Breast epithelium (tissue), 4 donors: ENCODE measurements at regions not wholly inside any gene's neighbourhood (a gene's known extent, or its start where the extent isn't known, plus 50 kb on each side); places are given as distances from the start of the nearest gene placed in this dataset.

Source experiments
- DNase-seq, 2 donors: peaks; one replicate each; pipeline ENCODE4 v3.0.0-alpha.2; 2019; ENCODE audit warnings: low spot score in 2 of 2
- H3K27ac ChIP-seq, 2 donors: fragments of 200-600 bp; sonication (generic) in 1 of 2; one replicate each; pipeline ENCODE4 v1.5.1; 2016 to 2019; ENCODE audit warnings: mild to moderate bottlenecking in 1 of 2
- H3K27me3 ChIP-seq, 2 donors: fragments of 200-600 bp; sonication (generic) in 1 of 2; one replicate each; pipeline versions ENCODE4 v1.5.1 to v1.6.0; 2017 to 2019; ENCODE audit warnings: control low read depth in 1 of 2, mild to moderate bottlenecking in 1 of 2
- H3K36me3 ChIP-seq: fragments of 200-600 bp; one replicate; pipeline ENCODE4 v1.5.1; 2019
- H3K4me1 ChIP-seq, 2 donors: fragments of 200-600 bp; sonication (generic); one replicate each; pipeline ENCODE4 v1.5.1; 2016 to 2019; ENCODE audit warnings: control low read depth in 1 of 2
- H3K4me3 ChIP-seq, 3 donors: fragments of 200-600 bp; sonication (generic); 1 replicate in 2 of 3; 2 replicates in 1 of 3; pipeline ENCODE4 v1.5.1; 2016 to 2019; ENCODE audit warnings: mild to moderate bottlenecking in 3 of 3, moderate library complexity in 2 of 3
- H3K9me3 ChIP-seq, 2 donors: fragments of 200-600 bp; sonication (generic) in 1 of 2; one replicate each; pipeline ENCODE4 v1.5.1; 2016 to 2019; ENCODE audit warnings: control low read depth in 1 of 2
- POLR2A ChIP-seq: fragments of 450-650 bp; IDR thresholded peaks from one replicate; pipeline ENCODE4 v1.6.1; 2016; ENCODE audit warnings: antibody characterized with exemption, mild to moderate bottlenecking, moderate library complexity
- POLR2AphosphoS5 ChIP-seq, 3 donors: sonication (generic); formaldehyde crosslinking; IDR thresholded peaks; one replicate each; pipeline ENCODE4 v1.6.1; 2017; ENCODE audit warnings: antibody characterized with exemption in 3 of 3
- intact Hi-C: fragments of 100-400 bp; cut with DNase I; formaldehyde crosslinking; loops from one replicate; pipeline ENCODE4 v1.15.1; 2023; ENCODE audit warnings: low total_unique reads
- TF ChIP-seq, protein P1 (sequence below), 3 donors: fragments of 450-650 bp; IDR thresholded peaks; one replicate each; pipeline ENCODE4 v1.5.1; 2016 to 2017; ENCODE audit warnings: antibody characterized with exemption in 3 of 3, mild to moderate bottlenecking in 3 of 3, moderate library complexity in 3 of 3

DNA sequence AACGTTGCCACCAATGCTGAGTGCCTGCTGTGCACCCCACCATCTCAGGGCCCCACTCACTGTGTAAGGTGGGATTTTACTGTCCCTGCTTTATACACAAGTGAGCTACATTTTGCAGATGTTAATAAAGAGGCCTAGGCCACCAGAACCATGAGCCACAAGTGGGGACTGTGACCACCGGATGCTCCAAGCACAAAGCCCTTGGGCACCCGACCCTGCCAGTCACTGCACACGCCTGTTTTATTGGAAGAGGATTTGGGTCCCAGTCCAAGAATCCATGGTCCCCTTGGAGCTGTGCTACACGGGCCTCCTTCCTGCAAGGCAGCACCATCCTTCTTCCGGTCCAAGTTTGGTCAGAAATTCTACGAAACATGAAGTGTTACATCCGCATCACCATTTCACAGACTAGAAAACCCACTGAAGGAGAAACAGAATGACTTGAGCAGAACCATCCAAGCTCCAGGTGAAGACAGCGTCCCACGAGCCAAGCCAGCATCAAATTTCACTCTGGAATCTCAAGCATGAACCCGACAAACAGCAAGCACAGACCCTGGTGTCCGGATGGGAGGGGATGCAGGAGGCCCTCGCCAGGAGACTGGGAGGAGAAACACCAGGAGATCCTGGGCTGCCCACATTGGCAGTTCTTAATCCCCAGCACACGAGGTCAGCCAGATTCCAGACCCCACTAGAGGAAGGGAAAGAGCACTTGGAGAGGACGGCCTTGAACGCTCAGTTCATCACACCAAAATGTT, 226.9 kb downstream of the DLL1 start:
- no peak for DNase-seq
- intact Hi-C loops = no loop called here
- H3K27ac ChIP-seq = no peak overlapping the region
- no peaks in the 10 kb centered on the region for H3K27me3 ChIP-seq
- H3K4me3 ChIP-seq = no peak overlapping the region
- H3K9me3 ChIP-seq = no peaks in the 10 kb centered on the region
- no peaks in the 10 kb centered on the region for H3K4me1 ChIP-seq
- H3K36me3 ChIP-seq = no peaks in the 10 kb centered on the region
- TF ChIP-seq POLR2A (no peak), POLR2AphosphoS5 (IDR thresholded peaks at IDR 0.05) (no peak)
- TF ChIP-seq, protein P1, sequence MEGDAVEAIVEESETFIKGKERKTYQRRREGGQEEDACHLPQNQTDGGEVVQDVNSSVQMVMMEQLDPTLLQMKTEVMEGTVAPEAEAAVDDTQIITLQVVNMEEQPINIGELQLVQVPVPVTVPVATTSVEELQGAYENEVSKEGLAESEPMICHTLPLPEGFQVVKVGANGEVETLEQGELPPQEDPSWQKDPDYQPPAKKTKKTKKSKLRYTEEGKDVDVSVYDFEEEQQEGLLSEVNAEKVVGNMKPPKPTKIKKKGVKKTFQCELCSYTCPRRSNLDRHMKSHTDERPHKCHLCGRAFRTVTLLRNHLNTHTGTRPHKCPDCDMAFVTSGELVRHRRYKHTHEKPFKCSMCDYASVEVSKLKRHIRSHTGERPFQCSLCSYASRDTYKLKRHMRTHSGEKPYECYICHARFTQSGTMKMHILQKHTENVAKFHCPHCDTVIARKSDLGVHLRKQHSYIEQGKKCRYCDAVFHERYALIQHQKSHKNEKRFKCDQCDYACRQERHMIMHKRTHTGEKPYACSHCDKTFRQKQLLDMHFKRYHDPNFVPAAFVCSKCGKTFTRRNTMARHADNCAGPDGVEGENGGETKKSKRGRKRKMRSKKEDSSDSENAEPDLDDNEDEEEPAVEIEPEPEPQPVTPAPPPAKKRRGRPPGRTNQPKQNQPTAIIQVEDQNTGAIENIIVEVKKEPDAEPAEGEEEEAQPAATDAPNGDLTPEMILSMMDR (IDR thresholded peaks at IDR 0.05) = no peak

DNA sequence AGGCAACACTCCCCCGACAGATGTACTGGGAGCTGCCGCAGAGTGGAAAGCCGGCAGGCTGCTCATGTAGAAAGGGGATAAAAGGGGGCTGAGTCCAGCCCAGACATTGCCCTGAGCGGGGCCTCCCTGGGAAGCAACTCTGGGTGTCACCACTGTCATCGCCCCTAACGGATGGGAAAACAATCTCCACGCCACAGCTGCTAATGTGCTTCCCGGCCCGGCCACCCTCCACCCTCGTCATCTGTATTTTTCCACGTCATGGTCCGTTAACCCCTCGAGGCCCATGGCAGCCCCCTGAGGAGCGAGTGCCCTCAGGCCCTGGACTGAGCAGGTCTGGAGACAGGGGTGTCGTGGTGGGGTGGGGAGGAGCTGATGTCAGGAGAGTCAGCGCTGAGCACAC, 227.4 kb downstream of the DLL1 start:
- no peak overlapping the region for H3K4me3 ChIP-seq
- intact Hi-C loops = no loop called here
- H3K27ac ChIP-seq = no peak overlapping the region
- no peaks in the 10 kb centered on the region for H3K36me3 ChIP-seq
- TF ChIP-seq, protein P1 (IDR thresholded peaks at IDR 0.05) = no peak
- no peak for TF ChIP-seq POLR2AphosphoS5 (IDR thresholded peaks at IDR 0.05)
- no peak for TF ChIP-seq POLR2A
- H3K4me1 ChIP-seq = no peaks in the 10 kb centered on the region
- H3K27me3 ChIP-seq = no peaks in the 10 kb centered on the region
- DNase-seq = peak in 1 of 2 donors; percentile 36
- H3K9me3 ChIP-seq = no peaks in the 10 kb centered on the region

- TF ChIP-seq POLR2AphosphoS5 (IDR thresholded peaks at IDR 0.05) (no peak), POLR2A (no peak)
- TF ChIP-seq, protein P1 (IDR thresholded peaks at IDR 0.05) = no peak
- no peaks in the 10 kb centered on the region for H3K36me3 ChIP-seq
- H3K27me3 ChIP-seq = no peaks in the 10 kb centered on the region
- DNase-seq = peak in 1 of 2 donors; percentile 20
- intact Hi-C loops = no loop called here
- no peak overlapping the region for H3K4me3 ChIP-seq
- H3K27ac ChIP-seq = no peak overlapping the region
- H3K9me3 ChIP-seq = no peaks in the 10 kb centered on the region
- no peaks in the 10 kb centered on the region for H3K4me1 ChIP-seq
Measured at GRCh38 chr6:170062915-170063241, 228.0 kb downstream of the DLL1 start.

GRCh38 chr6:170062209-170062914, 228.5 kb downstream of the DLL1 start:
- Histone ChIP-seq H3K27me3 (no peaks in the 10 kb centered on the region), H3K27ac (no peak overlapping the region), H3K36me3 (no peaks in the 10 kb centered on the region), H3K4me3 (no peak overlapping the region), H3K9me3 (no peaks in the 10 kb centered on the region), H3K4me1 (no peaks in the 10 kb centered on the region)
- intact Hi-C loops = no loop called here
- DNase-seq = peak in 1 of 2 donors; percentile 28
- TF ChIP-seq POLR2A (no peak), POLR2AphosphoS5 (IDR thresholded peaks at IDR 0.05) (no peak)
- TF ChIP-seq, protein P1 (IDR thresholded peaks at IDR 0.05) = no peak

- no peak for DNase-seq
- Histone ChIP-seq H3K4me3 (no peak overlapping the region), H3K9me3 (no peaks in the 10 kb centered on the region), H3K4me1 (no peaks in the 10 kb centered on the region), H3K36me3 (no peaks in the 10 kb centered on the region), H3K27ac (no peak overlapping the region), H3K27me3 (peaks cover 0 to 6% of the 10 kb centered on the region in 2 donors)
- intact Hi-C loops = no loop called here
- TF ChIP-seq POLR2AphosphoS5 (IDR thresholded peaks at IDR 0.05) = no peak
- TF ChIP-seq, protein P1 (IDR thresholded peaks at IDR 0.05) = no peak
- TF ChIP-seq POLR2A = no peak
Measured at GRCh38 chr6:170058878-170059485, 231.9 kb downstream of the DLL1 start.
